Tibial artery (tissue), 4 donors: ENCODE measurements at regions not wholly inside any gene's neighbourhood (a gene's known extent, or its start where the extent isn't known, plus 50 kb on each side); places are given as distances from the start of the nearest gene placed in this dataset.

Source experiments
- DNase-seq, 2 donors: peaks; one replicate each; pipeline ENCODE4 v3.0.0-alpha.2; 2019
- H3K27ac ChIP-seq, 2 donors: fragments of 200-600 bp; sonication (generic) in 1 of 2; 1 replicate in 1 of 2; 2 replicates in 1 of 2; pipeline ENCODE4 v1.5.1; 2018 to 2019; ENCODE audit warnings: mild to moderate bottlenecking in 1 of 2
- H3K27me3 ChIP-seq, 2 donors: fragments of 200-600 bp; sonication (generic) in 1 of 2; one replicate each; pipeline versions ENCODE4 v1.5.1 to v1.6.0; 2016 to 2019
- H3K36me3 ChIP-seq, 3 donors: fragments of 200-600 bp; sonication (generic) in 2 of 3; one replicate each; pipeline ENCODE4 v1.5.1; 2016 to 2019; ENCODE audit warnings: mild to moderate bottlenecking in 2 of 3
- H3K4me1 ChIP-seq, 4 donors: fragments of 200-600 bp; sonication (generic) in 2 of 4; 1 replicate in 3 of 4; 2 replicates in 1 of 4; pipeline ENCODE4 v1.5.1; 2016 to 2019
- H3K4me3 ChIP-seq, 2 donors: fragments of 200-600 bp; sonication (generic) in 1 of 2; 1 replicate in 1 of 2; 2 replicates in 1 of 2; pipeline ENCODE4 v1.5.1; 2018 to 2019; ENCODE audit warnings: mild to moderate bottlenecking in 2 of 2
- H3K9me3 ChIP-seq, 3 donors: fragments of 200-600 bp; sonication (generic) in 1 of 3; one replicate each; pipeline ENCODE4 v1.5.1; 2016 to 2019
- intact Hi-C: fragments of 100-400 bp; cut with DNase I; formaldehyde crosslinking; loops from one replicate; pipeline ENCODE4 v1.15.0; 2023; ENCODE audit warnings: low total_unique reads
- TF ChIP-seq, protein P1 (sequence below), 2 experiments: fragments of 200-600 bp in 1 of 2; fragments of 450-650 bp in 1 of 2; IDR thresholded peaks; one replicate each; pipeline ENCODE4 v1.5.1; 2017 to 2019; ENCODE audit warnings: antibody characterized with exemption in 2 of 2, mild to moderate bottlenecking in 1 of 2, moderate library complexity in 1 of 2

DNA sequence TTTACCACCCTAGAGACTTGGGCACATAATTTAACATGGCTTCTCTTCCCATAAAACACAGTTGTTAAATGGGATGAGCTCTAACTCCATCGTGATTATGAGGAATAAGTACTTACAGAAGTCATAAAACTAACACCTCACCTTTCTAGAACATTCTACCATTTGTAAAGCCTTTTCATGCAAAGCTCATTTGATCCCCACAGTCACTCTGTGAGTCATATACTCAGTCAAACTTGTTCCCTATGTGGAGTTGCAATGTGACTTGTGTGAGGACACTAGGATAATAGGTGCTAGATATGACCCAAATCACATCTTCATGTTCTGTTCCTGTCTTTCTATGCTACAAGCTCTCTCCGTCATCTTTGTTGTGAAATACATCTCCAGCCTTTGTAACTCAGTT is 371.7 kb downstream of the WDR11 start:
- H3K4me1 ChIP-seq, result no peaks in the 10 kb centered on the region
- TF ChIP-seq, protein P1, sequence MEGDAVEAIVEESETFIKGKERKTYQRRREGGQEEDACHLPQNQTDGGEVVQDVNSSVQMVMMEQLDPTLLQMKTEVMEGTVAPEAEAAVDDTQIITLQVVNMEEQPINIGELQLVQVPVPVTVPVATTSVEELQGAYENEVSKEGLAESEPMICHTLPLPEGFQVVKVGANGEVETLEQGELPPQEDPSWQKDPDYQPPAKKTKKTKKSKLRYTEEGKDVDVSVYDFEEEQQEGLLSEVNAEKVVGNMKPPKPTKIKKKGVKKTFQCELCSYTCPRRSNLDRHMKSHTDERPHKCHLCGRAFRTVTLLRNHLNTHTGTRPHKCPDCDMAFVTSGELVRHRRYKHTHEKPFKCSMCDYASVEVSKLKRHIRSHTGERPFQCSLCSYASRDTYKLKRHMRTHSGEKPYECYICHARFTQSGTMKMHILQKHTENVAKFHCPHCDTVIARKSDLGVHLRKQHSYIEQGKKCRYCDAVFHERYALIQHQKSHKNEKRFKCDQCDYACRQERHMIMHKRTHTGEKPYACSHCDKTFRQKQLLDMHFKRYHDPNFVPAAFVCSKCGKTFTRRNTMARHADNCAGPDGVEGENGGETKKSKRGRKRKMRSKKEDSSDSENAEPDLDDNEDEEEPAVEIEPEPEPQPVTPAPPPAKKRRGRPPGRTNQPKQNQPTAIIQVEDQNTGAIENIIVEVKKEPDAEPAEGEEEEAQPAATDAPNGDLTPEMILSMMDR (IDR thresholded peaks at IDR 0.05), result no peak
- H3K27ac ChIP-seq, result no peak overlapping the region
- no peaks in the 10 kb centered on the region for H3K27me3 ChIP-seq
- DNase-seq, result no peak
- intact Hi-C loops, result no loop called here
- H3K9me3 ChIP-seq, result no peaks in the 10 kb centered on the region
- no peaks in the 10 kb centered on the region for H3K36me3 ChIP-seq
- H3K4me3 ChIP-seq, result no peak overlapping the region

DNA sequence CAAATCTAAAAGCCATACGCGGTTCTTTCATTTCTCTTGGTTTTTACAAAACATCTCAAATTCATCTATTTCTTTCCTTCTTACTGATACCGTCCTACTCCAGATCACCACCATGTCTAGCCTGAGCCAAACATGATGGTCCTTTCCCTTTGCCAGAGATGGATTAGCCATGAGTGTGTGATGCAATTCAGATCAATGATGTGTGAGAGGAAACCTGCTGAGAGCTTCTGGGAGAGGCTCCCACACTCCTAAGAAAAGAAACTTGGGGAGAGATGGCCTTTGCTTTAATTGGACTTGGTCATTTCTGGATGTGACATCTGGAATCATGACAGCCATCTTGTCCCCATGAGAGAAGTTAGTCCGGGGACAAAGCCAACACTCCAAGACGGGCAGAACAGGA is 367.2 kb downstream of the FGFR2 start:
- no peaks in the 10 kb centered on the region for H3K27me3 ChIP-seq
- H3K9me3 ChIP-seq, result no peaks in the 10 kb centered on the region
- no peak for DNase-seq
- intact Hi-C loops, result no loop called here
- H3K4me3 ChIP-seq, result no peak overlapping the region
- H3K36me3 ChIP-seq, result no peaks in the 10 kb centered on the region
- H3K27ac ChIP-seq, result no peak overlapping the region
- no peaks in the 10 kb centered on the region for H3K4me1 ChIP-seq
- TF ChIP-seq, protein P1 (IDR thresholded peaks at IDR 0.05), result no peak

DNA sequence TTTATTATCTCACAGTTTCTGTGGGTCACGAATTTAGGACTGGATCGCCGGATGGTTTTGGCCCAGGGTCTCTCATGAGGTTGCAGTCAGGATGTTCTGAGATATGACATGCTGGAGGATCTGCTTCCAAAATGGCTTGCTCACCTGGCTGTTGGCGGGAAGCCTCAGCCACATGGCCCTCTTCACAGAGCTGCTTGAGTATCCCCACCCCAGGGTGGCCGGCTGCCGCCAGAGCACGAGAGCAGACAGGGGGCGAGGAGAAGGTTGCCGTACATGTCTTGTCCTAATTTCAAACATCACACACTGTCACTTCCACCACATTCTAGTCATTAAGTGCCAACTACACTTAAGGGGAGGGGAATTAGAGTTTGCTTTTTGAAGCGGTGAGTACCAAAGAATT is 365.8 kb downstream of the FGFR2 start:
- intact Hi-C loops, result no loop called here
- no peak overlapping the region for H3K27ac ChIP-seq
- TF ChIP-seq, protein P1 (IDR thresholded peaks at IDR 0.05), result no peak
- no peak for DNase-seq
- H3K36me3 ChIP-seq, result no peaks in the 10 kb centered on the region
- H3K4me1 ChIP-seq, result no peaks in the 10 kb centered on the region
- no peaks in the 10 kb centered on the region for H3K9me3 ChIP-seq
- no peaks in the 10 kb centered on the region for H3K27me3 ChIP-seq
- H3K4me3 ChIP-seq, result no peak overlapping the region

DNA sequence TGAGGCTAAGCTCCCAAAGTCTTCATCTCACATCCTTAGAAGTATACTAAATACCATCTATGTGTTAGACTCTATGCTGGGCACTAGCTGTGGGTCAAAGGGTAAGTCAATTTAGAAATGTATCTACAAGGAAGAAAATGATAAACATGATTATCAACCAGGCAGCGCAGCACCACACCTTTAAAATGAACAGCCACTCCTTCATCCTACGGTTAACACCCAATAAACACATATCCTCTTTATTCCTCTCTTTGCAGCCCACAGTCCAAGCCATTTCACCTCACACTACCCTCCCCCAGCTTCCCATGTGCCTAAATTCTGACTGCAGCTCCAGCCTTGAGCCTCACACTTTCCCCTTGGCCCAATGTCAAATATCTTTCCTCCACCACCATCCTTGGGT is 362.6 kb downstream of the FGFR2 start:
- Histone ChIP-seq H3K27me3 (no peaks in the 10 kb centered on the region), H3K36me3 (no peaks in the 10 kb centered on the region), H3K27ac (no peak overlapping the region), H3K9me3 (no peaks in the 10 kb centered on the region), H3K4me1 (no peaks in the 10 kb centered on the region), H3K4me3 (no peak overlapping the region)
- TF ChIP-seq, protein P1 (IDR thresholded peaks at IDR 0.05), result no peak
- no peak for DNase-seq
- intact Hi-C loops, result no loop called here

DNA sequence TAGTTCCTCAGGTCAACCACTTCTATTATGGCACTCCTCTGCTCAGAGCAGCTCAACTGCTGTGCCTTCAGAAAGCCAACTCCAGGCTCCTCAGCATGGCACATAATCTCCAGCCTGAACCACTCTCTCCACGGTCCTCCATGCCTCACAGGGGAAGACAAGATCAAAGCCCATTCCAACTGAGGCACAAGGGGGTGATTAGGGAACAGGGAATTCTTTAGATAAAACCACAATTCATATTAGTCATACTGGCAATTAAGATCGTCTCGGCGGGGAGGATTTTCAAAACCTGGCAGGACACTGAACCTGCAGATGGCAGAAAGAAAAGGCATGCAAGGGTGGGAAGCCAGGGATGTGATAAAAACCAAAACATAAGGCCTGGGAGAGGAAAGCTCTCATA is 361.6 kb downstream of the FGFR2 start:
- intact Hi-C loops, result no loop called here
- no peak overlapping the region for H3K27ac ChIP-seq
- H3K36me3 ChIP-seq, result no peaks in the 10 kb centered on the region
- DNase-seq, result no peak
- no peak overlapping the region for H3K4me3 ChIP-seq
- no peaks in the 10 kb centered on the region for H3K4me1 ChIP-seq
- TF ChIP-seq, protein P1 (IDR thresholded peaks at IDR 0.05), result no peak
- no peaks in the 10 kb centered on the region for H3K27me3 ChIP-seq
- no peaks in the 10 kb centered on the region for H3K9me3 ChIP-seq

DNA sequence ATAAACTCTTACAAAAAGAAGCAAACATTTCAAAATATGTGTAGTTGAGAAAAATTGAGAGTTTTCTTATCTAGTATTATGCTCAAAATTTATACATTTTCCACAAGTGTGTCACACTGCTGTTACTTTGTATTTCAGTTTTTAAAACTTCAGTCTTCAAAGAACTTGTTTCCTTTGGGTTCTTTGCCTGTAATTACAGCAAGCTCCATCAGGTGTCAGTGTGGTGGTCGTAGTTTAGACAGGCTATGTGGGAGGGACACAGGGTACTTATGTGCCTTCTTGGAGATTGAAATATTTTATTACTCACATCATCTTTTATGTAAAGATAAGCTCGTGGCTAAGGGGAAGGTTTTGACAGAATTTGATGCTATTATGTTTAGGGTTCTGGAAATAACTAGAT is 360.5 kb downstream of the FGFR2 start:
- Histone ChIP-seq H3K4me3 (no peak overlapping the region), H3K36me3 (no peaks in the 10 kb centered on the region), H3K27me3 (no peaks in the 10 kb centered on the region), H3K4me1 (no peaks in the 10 kb centered on the region), H3K27ac (no peak overlapping the region), H3K9me3 (no peaks in the 10 kb centered on the region)
- intact Hi-C loops, result no loop called here
- DNase-seq, result no peak
- TF ChIP-seq, protein P1 (IDR thresholded peaks at IDR 0.05), result no peak
